Activated B cell treated with CpG ODN at 0.5 μM for 24 hours (primary cell): ENCODE measurements at regions not wholly inside any gene's neighbourhood (a gene's known extent, or its start where the extent isn't known, plus 50 kb on each side); places are given as distances from the start of the nearest gene placed in this dataset.

Source experiments
- ATAC-seq: fragments of 200-7000 bp; cut with Tn5 transposase; one replicate; pipeline ENCODE4 v1.10.0; 2021; ENCODE audit warnings: low read depth, mild to moderate bottlenecking, moderate library complexity
- CTCF ChIA-PET: fragments of 350-600 bp; sonication (Branson Sonifier 250); formaldehyde crosslinking; loops from one replicate; lab custom pipeline; 2021; ENCODE audit warnings: antibody characterized with exemption; lab: Charles Lee
- POLR2A ChIA-PET: fragments of 350-600 bp; sonication (Branson Sonifier 250); formaldehyde crosslinking; loops from one replicate; lab custom pipeline; 2021; ENCODE audit warnings: antibody characterized with exemption; lab: Charles Lee
- DNase-seq: peaks from one replicate; pipeline ENCODE4 v3.0.0; 2022
- H3K27ac Mint-ChIP-seq: one replicate; pipeline ENCODE4 v1.8.0; 2020; ENCODE audit warnings: mixed read lengths
- H3K27me3 Mint-ChIP-seq: one replicate; pipeline ENCODE4 v1.8.0; 2021; ENCODE audit warnings: mixed read lengths
- H3K36me3 Mint-ChIP-seq: one replicate; pipeline ENCODE4 v1.8.0; 2021; ENCODE audit warnings: low read depth, mixed read lengths
- H3K4me1 Mint-ChIP-seq: one replicate; pipeline ENCODE4 v1.8.0; 2021; ENCODE audit warnings: mixed read lengths
- H3K4me3 Mint-ChIP-seq: one replicate; pipeline ENCODE4 v1.8.0; 2020; ENCODE audit warnings: mild to moderate bottlenecking, mixed read lengths
- H3K9me3 Mint-ChIP-seq: one replicate; pipeline ENCODE4 v1.8.0; 2020; ENCODE audit warnings: mixed read lengths
- intact Hi-C: fragments of 100-400 bp; cut with micrococcal nuclease; formaldehyde crosslinking; loops from one replicate; pipeline ENCODE4 v1.15.1; 2024
- TF ChIP-seq, protein P1 (sequence below): fragments of 200-600 bp; IDR thresholded peaks from one replicate; pipeline ENCODE4 v1.8.0; 2022; ENCODE audit warnings: antibody characterized with exemption, mild to moderate bottlenecking

- ATAC-seq (no peak), DNase-seq (no peak)
- TF ChIP-seq, protein P1, sequence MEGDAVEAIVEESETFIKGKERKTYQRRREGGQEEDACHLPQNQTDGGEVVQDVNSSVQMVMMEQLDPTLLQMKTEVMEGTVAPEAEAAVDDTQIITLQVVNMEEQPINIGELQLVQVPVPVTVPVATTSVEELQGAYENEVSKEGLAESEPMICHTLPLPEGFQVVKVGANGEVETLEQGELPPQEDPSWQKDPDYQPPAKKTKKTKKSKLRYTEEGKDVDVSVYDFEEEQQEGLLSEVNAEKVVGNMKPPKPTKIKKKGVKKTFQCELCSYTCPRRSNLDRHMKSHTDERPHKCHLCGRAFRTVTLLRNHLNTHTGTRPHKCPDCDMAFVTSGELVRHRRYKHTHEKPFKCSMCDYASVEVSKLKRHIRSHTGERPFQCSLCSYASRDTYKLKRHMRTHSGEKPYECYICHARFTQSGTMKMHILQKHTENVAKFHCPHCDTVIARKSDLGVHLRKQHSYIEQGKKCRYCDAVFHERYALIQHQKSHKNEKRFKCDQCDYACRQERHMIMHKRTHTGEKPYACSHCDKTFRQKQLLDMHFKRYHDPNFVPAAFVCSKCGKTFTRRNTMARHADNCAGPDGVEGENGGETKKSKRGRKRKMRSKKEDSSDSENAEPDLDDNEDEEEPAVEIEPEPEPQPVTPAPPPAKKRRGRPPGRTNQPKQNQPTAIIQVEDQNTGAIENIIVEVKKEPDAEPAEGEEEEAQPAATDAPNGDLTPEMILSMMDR = no peak
- intact Hi-C loops = no loop called here
- Mint-ChIP-seq H3K27me3 (no peaks in the 10 kb centered on the region), H3K9me3 (peaks cover 2% of the 10 kb centered on the region), H3K4me1 (no peaks in the 10 kb centered on the region), H3K4me3 (no peak overlapping the region), H3K36me3 (no peaks in the 10 kb centered on the region), H3K27ac (no peak overlapping the region)
- CTCF ChIA-PET = no interaction called here
- POLR2A ChIA-PET = no interaction called here
These were observed 475.5 kb downstream of the NAV3 start for GRCh38 chr12:78306236-78306635.

DNA sequence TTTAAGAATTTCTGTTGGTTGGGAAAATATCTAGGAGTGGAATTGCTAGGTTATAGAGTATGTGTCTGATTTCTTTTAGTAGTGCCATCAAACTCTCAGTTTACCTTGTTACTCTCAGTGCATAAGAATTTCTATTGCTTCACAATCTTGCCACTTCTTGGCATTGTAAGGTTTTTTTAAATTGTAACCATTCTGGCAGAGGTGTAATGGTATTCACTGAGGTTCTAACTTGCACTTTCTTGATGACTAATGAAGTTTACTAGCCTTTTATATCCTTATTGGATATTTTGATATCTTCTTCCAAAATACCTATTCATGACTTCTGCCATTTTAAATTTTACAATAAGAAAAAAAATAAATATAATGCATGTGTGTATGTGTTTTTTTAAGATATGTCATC lies 478.0 kb downstream of the NAV3 start:
- ChIA-PET POLR2A (no interaction called here), CTCF (no interaction called here)
- TF ChIP-seq, protein P1 = no peak
- no peak overlapping the region for H3K27ac Mint-ChIP-seq
- intact Hi-C loops = no loop called here
- peaks cover 2% of the 10 kb centered on the region for H3K9me3 Mint-ChIP-seq
- H3K4me1 Mint-ChIP-seq = no peaks in the 10 kb centered on the region
- H3K27me3 Mint-ChIP-seq = no peaks in the 10 kb centered on the region
- no peak overlapping the region for H3K4me3 Mint-ChIP-seq
- H3K36me3 Mint-ChIP-seq = no peaks in the 10 kb centered on the region
- no peak for DNase-seq
- ATAC-seq = no peak

- no peak for ATAC-seq
- TF ChIP-seq, protein P1 = no peak
- intact Hi-C loops = no loop called here
- no peak overlapping the region for H3K4me3 Mint-ChIP-seq
- peaks cover 2% of the 10 kb centered on the region for H3K9me3 Mint-ChIP-seq
- H3K27me3 Mint-ChIP-seq = no peaks in the 10 kb centered on the region
- POLR2A ChIA-PET = no interaction called here
- CTCF ChIA-PET = no interaction called here
- no peaks in the 10 kb centered on the region for H3K36me3 Mint-ChIP-seq
- no peak for DNase-seq
- H3K27ac Mint-ChIP-seq = no peak overlapping the region
- no peaks in the 10 kb centered on the region for H3K4me1 Mint-ChIP-seq
These were observed 484.3 kb downstream of the NAV3 start for GRCh38 chr12:78315028-78315427.

- Mint-ChIP-seq H3K27ac (no peak overlapping the region), H3K27me3 (no peaks in the 10 kb centered on the region), H3K36me3 (no peaks in the 10 kb centered on the region), H3K4me1 (no peaks in the 10 kb centered on the region), H3K9me3 (peaks cover 2% of the 10 kb centered on the region), H3K4me3 (no peak overlapping the region)
- DNase-seq (no peak), ATAC-seq (no peak)
- ChIA-PET POLR2A (no interaction called here), CTCF (no interaction called here)
- TF ChIP-seq, protein P1 = no peak
- intact Hi-C loops = no loop called here
These were observed 485.4 kb downstream of the NAV3 start for GRCh38 chr12:78316136-78316535.

DNA sequence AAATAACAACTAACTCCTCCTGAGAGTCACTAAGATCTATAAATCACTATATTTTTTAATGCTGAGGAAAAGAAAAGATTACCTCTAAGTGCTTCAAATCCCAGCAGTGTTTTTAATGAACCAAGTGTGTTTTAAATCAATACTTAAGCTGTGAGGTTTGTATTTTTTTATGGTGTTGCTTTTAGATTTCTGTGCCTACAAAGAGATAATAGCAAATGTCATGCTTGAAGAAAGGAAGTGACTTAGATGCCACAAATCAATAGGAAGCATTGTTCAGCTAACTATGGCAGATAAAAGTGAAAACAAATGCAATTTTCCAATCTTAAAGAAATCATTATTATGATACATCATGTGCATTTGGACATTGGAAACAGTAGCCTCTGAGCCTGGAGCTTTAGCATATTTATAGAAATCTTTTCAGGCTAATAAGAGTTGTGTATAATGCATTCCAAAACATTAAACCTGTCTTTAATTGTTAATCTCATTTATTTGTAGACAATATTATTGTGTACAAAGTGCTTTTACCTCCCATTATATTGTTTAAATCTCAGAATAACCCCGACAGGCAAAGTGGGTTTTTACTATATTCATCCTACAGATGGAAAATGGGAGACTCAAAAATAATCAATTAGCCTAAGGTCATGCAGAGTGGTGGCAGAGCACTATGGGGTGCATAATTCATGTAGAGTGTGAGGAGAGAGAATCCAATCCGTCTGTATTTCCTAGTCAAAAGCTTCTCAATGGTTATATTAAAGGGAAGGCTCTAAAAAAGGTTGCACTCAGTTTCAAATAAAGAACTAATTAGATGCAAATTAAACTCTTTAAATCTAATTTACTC lies 486.2 kb downstream of the NAV3 start:
- Mint-ChIP-seq H3K4me1 (no peaks in the 10 kb centered on the region), H3K27ac (no peak overlapping the region), H3K9me3 (peaks cover 2% of the 10 kb centered on the region), H3K27me3 (no peaks in the 10 kb centered on the region), H3K36me3 (no peaks in the 10 kb centered on the region), H3K4me3 (no peak overlapping the region)
- ATAC-seq (no peak), DNase-seq (no peak)
- POLR2A ChIA-PET = no interaction called here
- intact Hi-C loops = no loop called here
- TF ChIP-seq, protein P1 = no peak
- CTCF ChIA-PET = no interaction called here
